Esophagus squamous epithelium (tissue), 4 donors: ENCODE measurements at regions not wholly inside any gene's neighbourhood (a gene's known extent, or its start where the extent isn't known, plus 50 kb on each side); places are given as distances from the start of the nearest gene placed in this dataset.

Experiments
- POLR2A ChIP-seq, 4 donors: fragments of 450-650 bp; IDR thresholded peaks; one replicate each; pipeline ENCODE4 v1.6.1; 2017; ENCODE audit warnings: antibody characterized with exemption in 4 of 4, mild to moderate bottlenecking in 4 of 4, moderate library complexity in 3 of 4
- TF ChIP-seq, protein P1 (sequence below), 6 experiments: fragments of 450-650 bp in 4 of 6; fragments of 200-600 bp in 2 of 6; sonication (generic) in 2 of 6; IDR thresholded peaks; one replicate each; pipeline ENCODE4 v1.5.1; 2016 to 2019; ENCODE audit warnings: antibody characterized with exemption in 6 of 6, mild to moderate bottlenecking in 4 of 6, moderate library complexity in 4 of 6

GRCh38 chr15:100812802-100813201 lies 66.8 kb upstream of the ALDH1A3 start:
- TF ChIP-seq, protein P1, sequence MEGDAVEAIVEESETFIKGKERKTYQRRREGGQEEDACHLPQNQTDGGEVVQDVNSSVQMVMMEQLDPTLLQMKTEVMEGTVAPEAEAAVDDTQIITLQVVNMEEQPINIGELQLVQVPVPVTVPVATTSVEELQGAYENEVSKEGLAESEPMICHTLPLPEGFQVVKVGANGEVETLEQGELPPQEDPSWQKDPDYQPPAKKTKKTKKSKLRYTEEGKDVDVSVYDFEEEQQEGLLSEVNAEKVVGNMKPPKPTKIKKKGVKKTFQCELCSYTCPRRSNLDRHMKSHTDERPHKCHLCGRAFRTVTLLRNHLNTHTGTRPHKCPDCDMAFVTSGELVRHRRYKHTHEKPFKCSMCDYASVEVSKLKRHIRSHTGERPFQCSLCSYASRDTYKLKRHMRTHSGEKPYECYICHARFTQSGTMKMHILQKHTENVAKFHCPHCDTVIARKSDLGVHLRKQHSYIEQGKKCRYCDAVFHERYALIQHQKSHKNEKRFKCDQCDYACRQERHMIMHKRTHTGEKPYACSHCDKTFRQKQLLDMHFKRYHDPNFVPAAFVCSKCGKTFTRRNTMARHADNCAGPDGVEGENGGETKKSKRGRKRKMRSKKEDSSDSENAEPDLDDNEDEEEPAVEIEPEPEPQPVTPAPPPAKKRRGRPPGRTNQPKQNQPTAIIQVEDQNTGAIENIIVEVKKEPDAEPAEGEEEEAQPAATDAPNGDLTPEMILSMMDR (IDR thresholded peaks at IDR 0.05) = no peak
- TF ChIP-seq POLR2A (IDR thresholded peaks at IDR 0.05) = no peak
